ENCODE measurements at regions not wholly inside any gene's neighbourhood (a gene's known extent, or its start where the extent isn't known, plus 50 kb on each side); places are given as distances from the start of the nearest gene placed in this dataset.

DNA sequence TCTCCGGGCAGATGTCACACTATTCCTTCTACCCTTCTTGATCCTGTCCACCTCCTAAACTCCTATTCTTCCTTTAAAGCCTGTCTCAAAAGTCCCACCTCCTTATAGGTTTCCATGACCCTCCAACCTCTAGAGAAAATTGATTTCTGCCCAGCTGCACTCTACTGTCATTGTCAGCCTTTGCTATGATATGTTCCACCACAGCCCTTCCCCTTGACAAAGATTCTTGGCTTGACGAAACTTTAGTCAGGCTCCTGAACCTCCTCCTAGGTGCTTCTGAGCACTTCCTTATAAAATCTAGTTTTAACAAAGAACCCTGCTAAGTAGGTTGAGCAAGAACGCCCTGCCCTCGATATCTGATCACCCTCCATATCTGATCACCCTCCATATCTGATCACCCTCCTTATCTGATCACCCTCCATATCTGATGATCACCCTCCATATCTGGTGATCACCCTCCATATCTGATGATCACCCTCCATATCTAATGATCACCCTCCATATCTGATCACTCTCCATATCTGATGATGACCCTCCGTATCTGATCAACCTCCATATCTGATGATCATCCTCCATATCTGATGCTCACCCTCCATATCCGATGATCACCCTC is 103.2 kb downstream of the RIN2 start:
- Histone ChIP-seq H3K4me1 (ENCODE audit: control insufficient read depth in 2 of 2, insufficient read depth in 2 of 2, low read length in 1 of 2) (peaks cover 0 to 2% of the 10 kb centered on the region in 2 donors), H3K36me3 (ENCODE audit: control insufficient read depth in 2 of 2, insufficient read depth in 2 of 2, low read length in 1 of 2) (peaks cover 0 to 2% of the 10 kb centered on the region in 2 donors), H3K27ac (ENCODE audit: low read depth in 2 of 2, low read length in 1 of 2) (no peak overlapping the region), H3K9me3 (ENCODE audit: control insufficient read depth in 2 of 2, insufficient read depth in 1 of 2, low read depth in 1 of 2, low read length in 1 of 2) (no peaks in the 10 kb centered on the region), H3K4me3 (ENCODE audit: low read depth in 1 of 2, low read length in 2 of 2) (no peak overlapping the region), H3K27me3 (ENCODE audit: control insufficient read depth in 1 of 2, insufficient read depth in 2 of 2, low read length in 2 of 2) (no peaks in the 10 kb centered on the region)
- 85 to 92% methylated on average over 6 of the region's 6 CpGs for WGBS, 2 donors

DNA sequence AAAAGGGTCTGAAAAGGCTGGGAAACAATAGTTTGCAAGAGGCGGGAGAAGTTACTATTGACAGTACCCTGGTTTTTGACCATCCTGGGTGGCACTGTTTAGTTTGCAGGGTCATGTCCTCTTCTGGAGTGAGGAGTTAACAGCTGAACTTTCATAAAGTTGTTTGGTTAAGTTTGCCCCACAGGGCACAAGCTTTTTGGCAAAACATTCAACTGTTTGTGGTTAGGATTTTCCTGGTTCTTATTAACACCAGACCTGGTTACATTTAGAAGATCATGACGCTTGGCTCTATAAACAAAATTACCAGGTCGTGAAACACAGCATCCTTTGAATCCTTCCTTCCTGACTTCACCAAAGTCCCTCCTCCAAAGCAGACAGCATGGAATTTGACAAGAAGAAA is 106.1 kb downstream of the RIN2 start:
- no peak overlapping the region for H3K27ac ChIP-seq (ENCODE audit: low read depth in 2 of 2, low read length in 1 of 2)
- H3K4me1 ChIP-seq (ENCODE audit: control insufficient read depth in 2 of 2, insufficient read depth in 2 of 2, low read length in 1 of 2), result no peaks in the 10 kb centered on the region
- no peaks in the 10 kb centered on the region for H3K9me3 ChIP-seq (ENCODE audit: control insufficient read depth in 2 of 2, insufficient read depth in 1 of 2, low read depth in 1 of 2, low read length in 1 of 2)
- no peak overlapping the region for H3K4me3 ChIP-seq (ENCODE audit: low read depth in 1 of 2, low read length in 2 of 2)
- 43 to 67% methylated on average over 3 of the region's 3 CpGs for WGBS, 2 donors
- peaks cover 0 to 2% of the 10 kb centered on the region in 2 donors for H3K36me3 ChIP-seq (ENCODE audit: control insufficient read depth in 2 of 2, insufficient read depth in 2 of 2, low read length in 1 of 2)
- no peaks in the 10 kb centered on the region for H3K27me3 ChIP-seq (ENCODE audit: control insufficient read depth in 1 of 2, insufficient read depth in 2 of 2, low read length in 2 of 2)

DNA sequence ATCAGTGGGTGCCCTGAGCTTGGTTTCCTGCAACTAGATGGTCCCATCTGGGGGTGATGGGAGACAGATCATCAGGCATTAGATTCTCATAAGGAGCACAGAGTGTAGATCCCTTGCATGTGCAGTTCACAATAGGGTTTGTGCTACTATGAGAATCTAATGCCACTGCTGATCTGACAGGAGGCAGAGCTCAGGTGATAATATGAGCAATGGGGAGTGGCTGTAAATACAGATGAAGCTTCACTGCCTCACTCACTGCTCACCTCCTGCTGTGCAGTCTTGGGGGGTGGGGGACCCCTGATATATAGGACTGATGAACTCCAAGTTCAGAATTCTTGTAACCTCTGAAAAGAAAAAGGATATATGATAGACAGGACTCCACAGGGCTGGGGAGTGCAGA is 108.0 kb downstream of the RIN2 start:
- Histone ChIP-seq H3K9me3 (ENCODE audit: control insufficient read depth in 2 of 2, insufficient read depth in 1 of 2, low read depth in 1 of 2, low read length in 1 of 2) (no peaks in the 10 kb centered on the region), H3K4me1 (ENCODE audit: control insufficient read depth in 2 of 2, insufficient read depth in 2 of 2, low read length in 1 of 2) (no peaks in the 10 kb centered on the region), H3K27ac (ENCODE audit: low read depth in 2 of 2, low read length in 1 of 2) (no peak overlapping the region), H3K27me3 (ENCODE audit: control insufficient read depth in 1 of 2, insufficient read depth in 2 of 2, low read length in 2 of 2) (no peaks in the 10 kb centered on the region), H3K4me3 (ENCODE audit: low read depth in 1 of 2, low read length in 2 of 2) (no peak overlapping the region), H3K36me3 (ENCODE audit: control insufficient read depth in 2 of 2, insufficient read depth in 2 of 2, low read length in 1 of 2) (peaks cover 0 to 2% of the 10 kb centered on the region in 2 donors)

DNA sequence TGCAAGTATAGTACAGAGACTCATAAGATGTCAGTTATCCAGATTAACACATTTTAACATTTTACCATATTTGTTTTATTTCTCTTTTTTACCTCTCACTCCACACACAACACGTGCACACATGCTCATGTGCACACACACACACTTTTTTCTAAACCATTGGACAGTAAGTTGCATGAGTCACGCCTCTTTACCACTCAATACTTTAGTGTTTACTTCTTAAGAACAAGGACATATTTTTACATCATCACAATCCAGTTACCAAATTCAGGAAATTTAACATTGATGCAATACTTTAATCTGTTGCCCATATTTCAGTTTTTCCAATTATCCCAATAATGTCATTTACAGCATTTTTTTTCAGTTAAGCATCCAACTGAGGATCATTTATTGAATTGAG is 109.0 kb downstream of the RIN2 start:
- Histone ChIP-seq H3K4me1 (ENCODE audit: control insufficient read depth in 2 of 2, insufficient read depth in 2 of 2, low read length in 1 of 2) (no peaks in the 10 kb centered on the region), H3K27ac (ENCODE audit: low read depth in 2 of 2, low read length in 1 of 2) (no peak overlapping the region), H3K4me3 (ENCODE audit: low read depth in 1 of 2, low read length in 2 of 2) (no peak overlapping the region), H3K9me3 (ENCODE audit: control insufficient read depth in 2 of 2, insufficient read depth in 1 of 2, low read depth in 1 of 2, low read length in 1 of 2) (no peaks in the 10 kb centered on the region), H3K27me3 (ENCODE audit: control insufficient read depth in 1 of 2, insufficient read depth in 2 of 2, low read length in 2 of 2) (no peaks in the 10 kb centered on the region), H3K36me3 (ENCODE audit: control insufficient read depth in 2 of 2, insufficient read depth in 2 of 2, low read length in 1 of 2) (peaks cover 0 to 2% of the 10 kb centered on the region in 2 donors)
- WGBS, 2 donors, result 77 to 87% methylated on average over 2 of the region's 2 CpGs

DNA sequence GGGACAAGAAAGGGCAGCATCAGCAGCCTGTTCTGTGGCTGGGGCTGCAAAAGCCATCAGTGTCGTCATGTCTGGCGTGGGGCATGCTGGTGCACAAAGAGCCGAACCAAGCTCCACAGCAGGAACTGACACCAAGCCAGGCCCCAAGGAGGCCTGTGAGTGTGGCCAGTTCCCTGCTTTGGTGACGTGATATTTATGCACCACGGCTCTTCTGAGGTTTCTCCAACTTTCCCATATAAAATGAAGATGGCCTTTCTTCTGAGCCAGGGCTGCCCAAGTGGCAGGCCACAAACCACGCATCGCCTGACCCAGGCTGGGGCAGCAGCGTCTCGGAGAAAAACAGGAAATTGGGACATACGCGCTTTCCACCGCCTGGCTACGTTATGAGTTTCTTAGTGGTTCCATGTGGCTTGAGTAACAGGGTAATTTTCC is 109.9 kb downstream of the RIN2 start:
- no peaks in the 10 kb centered on the region for H3K9me3 ChIP-seq (ENCODE audit: control insufficient read depth in 2 of 2, insufficient read depth in 1 of 2, low read depth in 1 of 2, low read length in 1 of 2)
- H3K27ac ChIP-seq (ENCODE audit: low read depth in 2 of 2, low read length in 1 of 2), result no peak overlapping the region
- peaks cover 1 to 3% of the 10 kb centered on the region in 2 donors for H3K36me3 ChIP-seq (ENCODE audit: control insufficient read depth in 2 of 2, insufficient read depth in 2 of 2, low read length in 1 of 2)
- 84 to 89% methylated on average over 13 of the region's 13 CpGs for WGBS, 2 donors
- no peaks in the 10 kb centered on the region for H3K27me3 ChIP-seq (ENCODE audit: control insufficient read depth in 1 of 2, insufficient read depth in 2 of 2, low read length in 2 of 2)
- no peaks in the 10 kb centered on the region for H3K4me1 ChIP-seq (ENCODE audit: control insufficient read depth in 2 of 2, insufficient read depth in 2 of 2, low read length in 1 of 2)
- H3K4me3 ChIP-seq (ENCODE audit: low read depth in 1 of 2, low read length in 2 of 2), result no peak overlapping the region

DNA sequence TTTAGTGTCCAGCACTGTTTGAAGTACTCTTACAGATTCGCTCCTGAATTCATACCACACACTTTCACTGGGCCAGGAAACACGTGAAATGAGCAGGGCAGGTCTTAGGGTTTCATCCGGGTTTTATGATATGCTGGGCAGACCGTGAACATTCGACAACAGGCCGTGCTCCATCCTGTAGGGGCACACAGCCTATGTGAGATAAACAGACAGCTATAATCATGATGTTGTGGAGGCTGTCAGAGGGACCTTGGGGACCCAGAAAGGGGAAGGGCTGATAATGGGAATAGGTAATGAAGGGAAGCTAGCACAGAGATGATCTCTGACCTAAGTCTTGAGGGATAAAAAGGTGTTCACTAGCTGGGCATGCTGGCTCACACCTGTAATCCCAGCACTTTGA is 110.4 kb downstream of the RIN2 start:
- no peak overlapping the region for H3K27ac ChIP-seq (ENCODE audit: low read depth in 2 of 2, low read length in 1 of 2)
- H3K9me3 ChIP-seq (ENCODE audit: control insufficient read depth in 2 of 2, insufficient read depth in 1 of 2, low read depth in 1 of 2, low read length in 1 of 2), result no peaks in the 10 kb centered on the region
- no peaks in the 10 kb centered on the region for H3K4me1 ChIP-seq (ENCODE audit: control insufficient read depth in 2 of 2, insufficient read depth in 2 of 2, low read length in 1 of 2)
- H3K27me3 ChIP-seq (ENCODE audit: control insufficient read depth in 1 of 2, insufficient read depth in 2 of 2, low read length in 2 of 2), result no peaks in the 10 kb centered on the region
- no peak overlapping the region for H3K4me3 ChIP-seq (ENCODE audit: low read depth in 1 of 2, low read length in 2 of 2)
- H3K36me3 ChIP-seq (ENCODE audit: control insufficient read depth in 2 of 2, insufficient read depth in 2 of 2, low read length in 1 of 2), result peaks cover 0 to 3% of the 10 kb centered on the region in 2 donors
- 90% methylated on average over 6 of the region's 6 CpGs for WGBS, 2 donors

DNA sequence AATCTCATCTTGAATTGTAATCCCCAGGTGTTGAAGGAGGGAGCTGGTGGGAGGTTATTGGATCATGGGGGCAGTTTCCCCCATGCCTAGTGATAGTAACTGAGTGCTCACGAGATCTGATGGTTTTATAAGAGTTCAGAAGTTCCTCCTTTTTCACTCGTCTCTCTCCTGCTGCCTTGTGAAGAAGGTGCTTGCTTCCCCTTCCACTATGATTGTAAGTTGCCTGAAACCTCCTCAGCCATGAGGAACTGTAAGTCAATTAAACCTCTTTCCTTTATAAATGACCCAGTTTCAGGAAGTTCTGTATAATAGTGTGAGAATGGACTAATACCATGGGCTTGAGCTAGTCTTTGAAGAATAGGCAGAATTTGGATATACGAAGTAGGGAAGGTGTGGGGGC is 113.9 kb downstream of the RIN2 start:
- H3K4me3 ChIP-seq (ENCODE audit: low read depth in 1 of 2, low read length in 2 of 2), result no peak overlapping the region
- 84 to 92% methylated on average over 3 of the region's 3 CpGs for WGBS, 2 donors

DNA sequence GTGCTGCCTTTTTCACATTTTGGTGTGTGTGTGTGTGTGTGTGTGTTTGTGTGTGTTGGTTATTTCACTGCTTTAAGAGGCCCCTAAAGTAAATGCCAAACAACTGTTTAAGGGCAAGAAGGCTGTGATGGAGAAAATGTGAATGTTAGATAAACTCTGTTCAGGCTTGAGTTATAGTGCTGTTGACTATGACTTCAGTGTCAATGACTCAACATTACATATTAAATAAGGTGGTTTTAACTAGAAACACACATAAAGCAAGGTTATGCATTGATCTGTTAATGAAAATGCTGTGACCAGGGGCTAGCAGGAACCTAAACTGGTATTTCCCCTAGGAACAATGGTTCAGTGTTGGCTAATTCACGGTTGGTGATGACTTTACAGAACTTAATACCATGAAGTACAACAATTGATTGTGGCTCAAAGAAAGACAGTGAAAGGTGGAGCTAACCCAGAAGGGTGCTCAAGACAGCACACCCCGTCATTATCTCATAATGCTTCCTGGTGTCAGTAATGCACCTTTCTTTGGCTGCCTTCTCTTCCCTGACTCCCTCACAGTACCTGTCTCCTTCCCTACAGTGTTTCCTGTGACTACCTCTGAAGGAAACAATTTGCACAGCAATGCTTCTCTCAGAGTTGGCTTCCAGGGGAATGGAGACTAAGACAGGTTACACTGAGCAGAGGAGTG is 116.1 kb downstream of the RIN2 start:
- H3K27ac ChIP-seq (ENCODE audit: low read depth in 2 of 2, low read length in 1 of 2), result peak overlapping the region in 1 of 2 donors; percentile 41
- H3K27me3 ChIP-seq (ENCODE audit: control insufficient read depth in 1 of 2, insufficient read depth in 2 of 2, low read length in 2 of 2), result no peaks in the 10 kb centered on the region
- peaks cover 0 to 6% of the 10 kb centered on the region in 2 donors for H3K36me3 ChIP-seq (ENCODE audit: control insufficient read depth in 2 of 2, insufficient read depth in 2 of 2, low read length in 1 of 2)
- no peaks in the 10 kb centered on the region for H3K4me1 ChIP-seq (ENCODE audit: control insufficient read depth in 2 of 2, insufficient read depth in 2 of 2, low read length in 1 of 2)
- no peak overlapping the region for H3K4me3 ChIP-seq (ENCODE audit: low read depth in 1 of 2, low read length in 2 of 2)
- H3K9me3 ChIP-seq (ENCODE audit: control insufficient read depth in 2 of 2, insufficient read depth in 1 of 2, low read depth in 1 of 2, low read length in 1 of 2), result no peaks in the 10 kb centered on the region
- WGBS, 2 donors, result 68 to 84% methylated on average over 2 of the region's 2 CpGs

More for the DNA sequence above, 113.9 kb downstream of the RIN2 start:
- Histone ChIP-seq H3K4me1 (ENCODE audit: control insufficient read depth in 2 of 2, insufficient read depth in 2 of 2, low read length in 1 of 2) (no peaks in the 10 kb centered on the region), H3K27me3 (ENCODE audit: control insufficient read depth in 1 of 2, insufficient read depth in 2 of 2, low read length in 2 of 2) (no peaks in the 10 kb centered on the region), H3K9me3 (ENCODE audit: control insufficient read depth in 2 of 2, insufficient read depth in 1 of 2, low read depth in 1 of 2, low read length in 1 of 2) (no peaks in the 10 kb centered on the region), H3K27ac (ENCODE audit: low read depth in 2 of 2, low read length in 1 of 2) (no peak overlapping the region), H3K36me3 (ENCODE audit: control insufficient read depth in 2 of 2, insufficient read depth in 2 of 2, low read length in 1 of 2) (peaks cover 0 to 6% of the 10 kb centered on the region in 2 donors)

DNA sequence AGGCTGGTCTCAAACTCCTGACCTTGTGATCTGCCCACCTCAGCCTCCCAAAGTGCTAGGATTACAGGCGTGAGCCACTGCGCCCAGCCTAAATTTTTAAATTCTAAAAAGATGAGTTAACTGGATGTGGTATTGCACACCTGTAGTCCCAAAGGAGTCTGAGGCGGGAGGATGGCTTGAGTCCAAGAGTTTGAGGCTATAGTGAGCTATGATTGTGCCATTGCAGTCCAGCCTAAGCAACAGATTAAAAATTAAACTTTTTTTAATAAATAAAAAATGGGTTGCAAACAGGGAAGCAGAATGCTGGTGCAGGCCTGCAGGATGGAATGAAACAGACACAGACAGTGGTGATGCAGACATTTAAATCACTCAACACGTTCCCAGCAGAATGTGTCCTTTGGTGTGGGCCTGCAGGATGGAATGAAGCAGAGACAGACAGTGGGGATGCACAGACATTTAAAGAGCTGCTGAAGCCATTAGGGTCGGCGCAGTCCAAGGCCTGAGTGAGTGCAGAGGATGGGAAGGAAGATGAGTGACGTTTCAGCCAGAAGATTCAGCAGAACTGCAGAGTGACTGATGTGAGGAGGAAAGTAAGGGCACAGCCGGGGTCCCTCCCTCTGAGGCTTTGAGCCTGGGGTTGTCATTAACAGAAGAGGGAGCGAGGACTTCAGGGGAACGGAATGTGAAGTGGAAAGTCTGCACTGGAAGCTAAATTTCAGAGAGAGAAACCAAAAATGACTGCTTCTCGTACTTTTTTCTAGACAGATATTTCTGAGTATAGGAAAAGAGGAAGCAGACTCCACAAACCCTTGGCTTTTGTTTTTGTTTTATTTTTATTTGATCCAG is 117.5 kb downstream of the RIN2 start:
- H3K4me3 ChIP-seq (ENCODE audit: low read depth in 1 of 2, low read length in 2 of 2), result no peak overlapping the region
- H3K4me1 ChIP-seq (ENCODE audit: control insufficient read depth in 2 of 2, insufficient read depth in 2 of 2, low read length in 1 of 2), result no peaks in the 10 kb centered on the region
- H3K9me3 ChIP-seq (ENCODE audit: control insufficient read depth in 2 of 2, insufficient read depth in 1 of 2, low read depth in 1 of 2, low read length in 1 of 2), result no peaks in the 10 kb centered on the region
- H3K36me3 ChIP-seq (ENCODE audit: control insufficient read depth in 2 of 2, insufficient read depth in 2 of 2, low read length in 1 of 2), result peaks cover 0 to 6% of the 10 kb centered on the region in 2 donors
- 67 to 72% methylated on average over 11 of the region's 11 CpGs for WGBS, 2 donors
- peak overlapping the region; percentile 15 to 41 for H3K27ac ChIP-seq (ENCODE audit: low read depth in 2 of 2, low read length in 1 of 2)
- no peaks in the 10 kb centered on the region for H3K27me3 ChIP-seq (ENCODE audit: control insufficient read depth in 1 of 2, insufficient read depth in 2 of 2, low read length in 2 of 2)
